WTC11 (cell line): ENCODE measurements at regions not wholly inside any gene's neighbourhood (a gene's known extent, or its start where the extent isn't known, plus 50 kb on each side); places are given as distances from the start of the nearest gene placed in this dataset.
A peak's percentile ranks its signal among the peaks of the same experiment; 100 is the strongest.

Source experiments
- ATAC-seq: fragments of 200-7000 bp; cut with Tn5 transposase; 2 replicates; pipeline ENCODE4 v1.10.0; 2021; ENCODE audit warnings: mild to moderate bottlenecking, moderate library complexity
- CTCF ChIA-PET: fragments of 300-600 bp; sonication (Branson Sonifier 250); formaldehyde crosslinking; loops from one replicate; lab custom pipeline; 2021; ENCODE audit warnings: antibody characterized with exemption; lab: Charles Lee
- POLR2A ChIA-PET: fragments of 350-600 bp; sonication (Branson Sonifier 250); formaldehyde crosslinking; loops from one replicate; lab custom pipeline; 2021; ENCODE audit warnings: antibody characterized with exemption; lab: Charles Lee
- DNase-seq: peaks from one replicate; pipeline ENCODE4 v3.0.0; 2021; ENCODE audit warnings: low spot score
- H3K27ac Mint-ChIP-seq: 2 replicates; pipeline ENCODE4 v1.8.0; 2021; ENCODE audit warnings: mixed read lengths
- H3K27me3 Mint-ChIP-seq: 2 replicates; pipeline ENCODE4 v1.8.0; 2021; ENCODE audit warnings: low read depth, mild to moderate bottlenecking, moderate library complexity, mixed read lengths
- H3K36me3 Mint-ChIP-seq: 2 replicates; pipeline ENCODE4 v1.8.0; 2021; ENCODE audit warnings: mixed read lengths
- H3K4me1 Mint-ChIP-seq: 2 replicates; pipeline ENCODE4 v1.8.0; 2022; ENCODE audit warnings: mixed read lengths
- H3K4me3 Mint-ChIP-seq: 2 replicates; pipeline ENCODE4 v1.8.0; 2021; ENCODE audit warnings: mild to moderate bottlenecking, moderate library complexity, mixed read lengths
- H3K9me3 Mint-ChIP-seq: 2 replicates; pipeline ENCODE4 v1.8.0; 2021; ENCODE audit warnings: mixed read lengths
- ATF6 ChIP-seq: sonication (generic); formaldehyde crosslinking; IDR thresholded peaks from 2 replicates; pipeline ENCODE4 v1.8.1; 2023; ENCODE audit warnings: mild to moderate bottlenecking, missing genetic modification reagents
- E2F1 ChIP-seq: sonication (generic); formaldehyde crosslinking; IDR thresholded peaks from 2 replicates; pipeline ENCODE4 v1.8.0; 2022; ENCODE audit warnings: mild to moderate bottlenecking, missing genetic modification reagents
- E2F4 ChIP-seq: sonication (generic); formaldehyde crosslinking; IDR thresholded peaks from 2 replicates; pipeline ENCODE4 v1.8.1; 2022; ENCODE audit warnings: low read depth, mild to moderate bottlenecking, moderate library complexity, missing genetic modification reagents, borderline replicate concordance
- JAZF1 ChIP-seq: fragments of 250-450 bp; sonication (Bioruptor Pico); IDR thresholded peaks from 2 replicates; pipeline ENCODE4 v1.9.0; 2021; ENCODE audit warnings: moderate library complexity, mild to moderate bottlenecking, inconsistent platforms
- JUN ChIP-seq: sonication (generic); formaldehyde crosslinking; IDR thresholded peaks from 2 replicates; pipeline ENCODE4 v1.8.0; 2023; ENCODE audit warnings: mild to moderate bottlenecking, missing genetic modification reagents
- KAT7 ChIP-seq: sonication (generic); formaldehyde crosslinking; IDR thresholded peaks from 2 replicates; pipeline ENCODE4 v1.8.1; 2023; ENCODE audit warnings: missing genetic modification reagents, mild to moderate bottlenecking, borderline replicate concordance
- NR2C2 ChIP-seq: sonication (generic); formaldehyde crosslinking; IDR thresholded peaks from 2 replicates; pipeline ENCODE4 v1.8.0; 2022; ENCODE audit warnings: mild to moderate bottlenecking, missing genetic modification reagents
- PRRX2 ChIP-seq: fragments of 250-450 bp; sonication (Bioruptor Pico); IDR thresholded peaks from 2 replicates; pipeline ENCODE4 v1.8.0; 2021; ENCODE audit warnings: mild to moderate bottlenecking
- SMAD4 ChIP-seq: sonication (generic); formaldehyde crosslinking; IDR thresholded peaks from 2 replicates; pipeline ENCODE4 v1.8.0; 2022; ENCODE audit warnings: mild to moderate bottlenecking, missing genetic modification reagents
- SP1 ChIP-seq: sonication (generic); formaldehyde crosslinking; conservative IDR thresholded peaks from 2 replicates; pipeline ENCODE4 v1.8.1; 2022; ENCODE audit warnings: missing genetic modification reagents
- USF2 ChIP-seq: sonication (generic); formaldehyde crosslinking; IDR thresholded peaks from 2 replicates; pipeline ENCODE4 v1.8.1; 2023; ENCODE audit warnings: mild to moderate bottlenecking, missing genetic modification reagents, moderate library complexity
- ZNF219 ChIP-seq: sonication (generic); formaldehyde crosslinking; IDR thresholded peaks from 2 replicates; pipeline ENCODE4 v1.8.0; 2023; ENCODE audit warnings: missing genetic modification reagents, mild to moderate bottlenecking, borderline replicate concordance
- ZNF512 ChIP-seq: sonication (generic); formaldehyde crosslinking; IDR thresholded peaks from 2 replicates; pipeline ENCODE4 v1.8.1; 2022; ENCODE audit warnings: missing genetic modification reagents, borderline replicate concordance
- ZNF532 ChIP-seq: fragments of 250-450 bp; sonication (Bioruptor Pico); IDR thresholded peaks from 2 replicates; pipeline ENCODE4 v1.9.0; 2021; ENCODE audit warnings: mild to moderate bottlenecking, borderline replicate concordance
- TF ChIP-seq, protein P1 (sequence below): fragments of 250-450 bp; sonication (Bioruptor Pico); IDR thresholded peaks from 2 replicates; pipeline ENCODE4 v2.1.2; 2022; ENCODE audit warnings: mild to moderate bottlenecking, moderate library complexity
- TF ChIP-seq, protein P2 (sequence below): fragments of 250-450 bp; sonication (Bioruptor Pico); conservative IDR thresholded peaks from 2 replicates; pipeline ENCODE4 v1.9.0; 2021; ENCODE audit warnings: mild to moderate bottlenecking

- H3K36me3 Mint-ChIP-seq = peaks cover 7% of the 10 kb centered on the region
- DNase-seq = no peak
- ATAC-seq = 0 out of 2 replicates have a peak, but pooled peaks have one; percentile 51
- POLR2A ChIA-PET = no interaction called here
- H3K27ac Mint-ChIP-seq = no peak overlapping the region
- peaks cover 15% of the 10 kb centered on the region for H3K9me3 Mint-ChIP-seq
- H3K4me1 Mint-ChIP-seq = no peaks in the 10 kb centered on the region
- CTCF ChIA-PET = no interaction called here
- no peak overlapping the region for H3K4me3 Mint-ChIP-seq
- TF ChIP-seq JAZF1 (CRISPR knock-in tag) (no peak), ATF6 (CRISPR knock-in tag) (no peak), ZNF512 (CRISPR knock-in tag) (peak; percentile 80; the same call in 1 of the 2 replicates)
- TF ChIP-seq, all 79 proteins: peak for 1
- no peaks in the 10 kb centered on the region for H3K27me3 Mint-ChIP-seq
Measured at GRCh38 chr18:37964885-37965571, 399.4 kb upstream of the CELF4 start.

- CTCF ChIA-PET = no interaction called here
- ATAC-seq = no peak
- no peak overlapping the region for H3K4me3 Mint-ChIP-seq
- no peak for DNase-seq
- H3K36me3 Mint-ChIP-seq = peaks cover 10% of the 10 kb centered on the region
- no peak overlapping the region for H3K27ac Mint-ChIP-seq
- TF ChIP-seq ZNF219 (no peak), NR2C2 (CRISPR knock-in tag) (no peak), ZNF532 (CRISPR knock-in tag) (no peak), SMAD4 (CRISPR knock-in tag) (no peak), KAT7 (no peak), ATF6 (CRISPR knock-in tag) (no peak), E2F4 (CRISPR knock-in tag) (no peak), E2F1 (CRISPR knock-in tag) (no peak), USF2 (CRISPR knock-in tag) (no peak), SP1 (no peak), PRRX2 (CRISPR knock-in tag) (no peak), JUN (CRISPR knock-in tag) (no peak)
- TF ChIP-seq, protein P1, sequence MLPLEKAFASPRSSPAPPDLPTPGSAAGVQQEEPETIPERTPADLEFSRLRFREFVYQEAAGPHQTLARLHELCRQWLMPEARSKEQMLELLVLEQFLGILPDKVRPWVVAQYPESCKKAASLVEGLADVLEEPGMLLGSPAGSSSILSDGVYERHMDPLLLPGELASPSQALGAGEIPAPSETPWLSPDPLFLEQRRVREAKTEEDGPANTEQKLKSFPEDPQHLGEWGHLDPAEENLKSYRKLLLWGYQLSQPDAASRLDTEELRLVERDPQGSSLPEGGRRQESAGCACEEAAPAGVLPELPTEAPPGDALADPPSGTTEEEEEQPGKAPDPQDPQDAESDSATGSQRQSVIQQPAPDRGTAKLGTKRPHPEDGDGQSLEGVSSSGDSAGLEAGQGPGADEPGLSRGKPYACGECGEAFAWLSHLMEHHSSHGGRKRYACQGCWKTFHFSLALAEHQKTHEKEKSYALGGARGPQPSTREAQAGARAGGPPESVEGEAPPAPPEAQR (CRISPR knock-in tag) = no peak
- TF ChIP-seq, protein P2, sequence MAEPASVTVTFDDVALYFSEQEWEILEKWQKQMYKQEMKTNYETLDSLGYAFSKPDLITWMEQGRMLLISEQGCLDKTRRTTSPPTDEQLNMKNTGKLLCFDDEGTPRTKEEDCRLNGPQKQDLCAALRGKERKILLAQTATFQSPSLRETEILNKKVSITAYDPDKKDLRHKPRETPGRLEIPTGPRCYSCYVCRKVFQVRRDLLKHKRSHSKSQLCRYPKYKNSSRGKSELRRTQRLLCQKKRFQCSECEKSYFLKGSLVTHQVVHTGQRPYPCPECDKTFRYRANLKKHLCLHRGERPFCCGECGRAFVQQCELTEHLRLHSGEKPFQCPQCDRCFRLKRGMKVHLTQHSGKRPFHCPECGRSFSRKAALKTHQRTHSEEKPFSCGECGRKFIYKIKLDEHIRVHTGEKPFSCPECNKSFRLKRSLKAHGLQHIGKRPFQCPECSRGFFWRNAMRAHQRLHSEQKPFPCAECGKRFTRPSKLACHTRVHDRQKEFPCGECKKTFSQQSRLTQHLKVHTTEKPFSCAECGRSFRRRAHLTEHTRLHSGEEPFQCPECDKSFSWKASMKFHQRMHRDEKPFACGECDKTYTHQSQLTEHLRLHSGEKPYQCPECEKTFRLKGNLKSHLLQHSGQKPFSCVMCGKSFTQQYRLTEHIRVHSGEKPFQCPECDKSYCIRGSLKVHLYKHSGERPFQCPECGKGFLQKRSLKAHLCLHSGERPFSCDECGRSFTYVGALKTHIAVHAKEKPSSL = no peak
- H3K9me3 Mint-ChIP-seq = peaks cover 27% of the 10 kb centered on the region
- POLR2A ChIA-PET = no interaction called here
- no peaks in the 10 kb centered on the region for H3K27me3 Mint-ChIP-seq
- no peaks in the 10 kb centered on the region for H3K4me1 Mint-ChIP-seq
Measured at GRCh38 chr18:37963837-37964236, 398.2 kb upstream of the CELF4 start.
